NAMALWA (cell line): ENCODE measurements at regions not wholly inside any gene's neighbourhood (a gene's known extent, or its start where the extent isn't known, plus 50 kb on each side); places are given as distances from the start of the nearest gene placed in this dataset.

Source experiments
- DNase-seq: peaks from one replicate; pipeline ENCODE4 v3.0.0-alpha.2; 2015; ENCODE audit warnings: low spot score

- no peak for DNase-seq
Observed at GRCh38 chr18:43572163-43572562, 294.9 kb upstream of the SYT4 start.

DNA sequence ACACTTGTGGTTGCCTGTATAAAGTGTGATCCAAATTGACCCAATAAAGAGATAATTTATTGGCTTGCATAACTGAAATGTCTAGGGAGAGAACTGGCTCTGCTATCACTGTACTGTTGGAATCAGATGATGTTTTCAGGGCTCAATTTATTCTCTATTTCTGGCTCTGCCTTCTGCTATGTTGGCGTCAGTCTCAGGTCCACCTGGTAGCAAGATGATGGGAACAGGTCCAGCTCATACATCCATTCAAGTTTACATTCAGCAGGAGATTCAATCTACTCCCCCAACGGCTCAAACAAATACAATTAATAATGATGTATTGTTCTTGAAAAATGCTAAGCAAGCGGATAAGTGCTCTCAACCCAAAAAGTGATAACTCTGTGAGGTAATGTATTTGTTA, 297.7 kb upstream of the SYT4 start:
- no peak for DNase-seq

- no peak for DNase-seq
Observed at GRCh38 chr18:43578211-43578610, 300.9 kb upstream of the SYT4 start.

GRCh38 chr18:43578706-43579105, 301.4 kb upstream of the SYT4 start:
- DNase-seq = no peak

- no peak for DNase-seq
Observed at GRCh38 chr18:43581936-43582519, 304.7 kb upstream of the SYT4 start.

GRCh38 chr18:43587538-43588153, 310.4 kb upstream of the SYT4 start:
- DNase-seq = peak; percentile 55

- DNase-seq = no peak
Observed at GRCh38 chr18:43588838-43589237, 311.5 kb upstream of the SYT4 start.

DNA sequence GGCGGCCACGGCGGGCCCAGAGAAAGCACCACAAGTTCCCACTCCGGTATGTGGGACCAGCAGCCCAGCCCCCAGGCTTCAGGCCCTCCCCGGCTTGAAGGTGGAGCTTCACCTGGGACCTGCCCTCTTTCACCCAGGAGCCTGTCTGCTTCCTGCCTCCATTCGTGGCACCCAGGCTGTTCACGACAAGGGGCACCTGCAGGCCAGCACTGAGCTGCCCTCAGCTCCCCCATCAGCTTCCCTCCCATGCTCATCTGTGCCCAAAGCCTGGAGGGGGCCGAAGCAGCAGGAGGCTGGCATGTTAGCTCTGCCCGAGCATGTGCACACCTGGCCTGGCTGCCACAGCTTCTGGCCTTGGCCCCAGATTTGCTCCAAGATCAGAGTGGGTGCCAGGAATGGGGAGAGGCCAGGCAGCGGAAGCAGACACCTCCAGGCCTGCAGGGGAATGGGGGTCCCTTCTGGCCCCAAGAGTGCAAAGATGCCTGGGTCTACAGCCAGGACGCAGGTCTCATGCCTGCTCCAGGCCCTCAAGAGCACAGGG, 312.4 kb upstream of the SYT4 start:
- no peak for DNase-seq

DNA sequence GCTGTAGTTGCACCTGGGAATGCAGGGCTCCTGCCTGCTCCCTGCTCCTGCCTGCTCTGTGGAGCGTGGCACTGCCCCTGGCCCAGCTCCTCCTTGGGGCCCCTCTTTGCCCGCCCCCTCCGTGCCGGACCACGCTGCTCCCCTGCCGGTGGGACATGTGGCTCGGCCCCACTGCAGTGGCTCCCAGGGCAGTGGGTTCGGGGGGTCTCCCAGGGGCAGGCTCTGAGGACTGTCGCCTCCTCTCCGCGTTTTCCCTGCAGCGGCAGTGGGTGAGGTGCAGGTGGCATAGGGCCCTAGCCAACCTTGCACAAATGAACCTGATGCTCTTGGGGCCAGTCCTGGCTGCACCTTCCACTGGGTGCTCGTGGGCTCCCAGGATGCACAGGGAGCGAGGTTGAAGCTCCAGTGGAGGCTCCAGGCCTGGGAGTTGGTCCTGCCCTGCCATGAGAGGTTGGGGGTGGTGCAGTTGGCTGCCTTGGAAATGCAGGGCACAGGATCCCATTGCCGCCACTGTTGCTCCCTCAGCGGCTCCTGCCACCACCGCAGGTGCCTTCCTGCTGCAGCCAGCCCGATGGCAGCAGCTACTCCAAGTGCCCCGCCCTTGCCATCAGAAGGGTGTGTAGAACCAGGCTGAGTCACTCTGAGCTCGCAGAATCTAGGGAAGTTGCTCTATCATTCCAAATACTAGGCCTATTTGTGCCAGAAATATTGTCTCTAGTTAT, 313.1 kb upstream of the SYT4 start:
- no peak for DNase-seq

DNA sequence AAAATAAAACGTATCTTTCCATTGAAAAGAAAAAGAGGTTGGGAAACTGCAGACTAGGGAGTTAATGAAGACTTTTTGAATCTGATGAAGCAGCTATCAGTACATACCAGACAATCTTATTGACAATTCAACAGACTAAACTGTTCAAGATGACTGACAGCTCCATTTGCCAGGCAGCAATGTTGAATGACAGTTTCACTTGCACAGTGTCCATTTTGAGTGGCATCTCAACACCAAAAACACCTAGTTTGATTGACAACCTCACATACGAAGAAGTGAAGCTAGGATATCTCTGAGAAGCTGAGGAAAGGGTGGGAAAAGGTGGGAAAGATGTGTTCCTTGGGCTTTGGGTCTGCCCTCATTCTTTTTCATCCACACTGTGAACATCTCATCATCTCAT, 315.0 kb upstream of the SYT4 start:
- DNase-seq = no peak

GRCh38 chr18:43596105-43596712, 318.9 kb upstream of the SYT4 start:
- DNase-seq = peak; percentile 52

- DNase-seq = no peak
Observed at GRCh38 chr18:43601432-43601831, 324.1 kb upstream of the SYT4 start.

GRCh38 chr18:43605224-43605623, 327.9 kb upstream of the SYT4 start:
- DNase-seq = no peak

GRCh38 chr18:43606795-43607194, 329.5 kb upstream of the SYT4 start:
- no peak for DNase-seq

DNA sequence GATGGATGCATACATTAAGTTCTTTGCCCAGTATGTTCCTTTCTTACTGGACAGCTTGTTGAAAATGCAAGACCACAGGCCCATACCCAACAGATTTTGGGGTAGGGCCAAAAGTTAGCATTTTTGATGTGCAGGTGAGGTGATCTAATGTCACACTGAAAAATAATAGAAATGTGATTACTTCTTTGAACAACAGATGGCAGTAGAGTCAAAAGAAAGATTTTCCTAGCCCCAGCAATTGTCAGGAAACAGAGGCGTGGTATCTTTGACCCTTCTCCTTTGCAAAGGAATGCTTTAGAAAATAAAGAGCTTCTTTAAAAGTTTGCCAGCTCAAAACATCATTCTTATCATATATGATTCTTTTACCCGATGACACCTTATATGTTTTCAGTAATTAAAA, 343.6 kb upstream of the SYT4 start:
- DNase-seq = peak; percentile 56

DNA sequence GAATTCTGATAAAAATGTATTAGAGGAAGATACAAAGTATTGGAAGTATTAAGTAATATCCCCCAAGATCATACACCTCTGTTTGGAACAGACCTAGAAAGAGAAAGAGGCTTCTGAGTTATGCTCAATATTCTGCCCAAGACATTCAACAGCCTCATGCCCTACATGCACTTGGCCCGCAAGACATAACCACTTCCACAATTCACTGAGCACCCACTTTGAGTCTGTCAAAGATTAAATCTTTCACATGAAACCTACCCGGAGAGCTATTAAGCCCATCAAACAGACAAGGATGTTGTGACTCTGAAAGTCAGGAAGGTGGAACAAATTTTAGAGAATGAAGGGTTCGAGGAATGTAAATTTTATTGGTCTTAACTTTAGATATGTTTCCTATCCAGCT, 344.7 kb upstream of the SYT4 start:
- no peak for DNase-seq

GRCh38 chr18:43625582-43625981, 348.3 kb upstream of the SYT4 start:
- no peak for DNase-seq

GRCh38 chr18:43627848-43628530, 350.7 kb upstream of the SYT4 start:
- no peak for DNase-seq

GRCh38 chr18:43634994-43635393, 357.7 kb upstream of the SYT4 start:
- no peak for DNase-seq

- no peak for DNase-seq
Observed at GRCh38 chr18:43635397-43635796, 358.1 kb upstream of the SYT4 start.

DNA sequence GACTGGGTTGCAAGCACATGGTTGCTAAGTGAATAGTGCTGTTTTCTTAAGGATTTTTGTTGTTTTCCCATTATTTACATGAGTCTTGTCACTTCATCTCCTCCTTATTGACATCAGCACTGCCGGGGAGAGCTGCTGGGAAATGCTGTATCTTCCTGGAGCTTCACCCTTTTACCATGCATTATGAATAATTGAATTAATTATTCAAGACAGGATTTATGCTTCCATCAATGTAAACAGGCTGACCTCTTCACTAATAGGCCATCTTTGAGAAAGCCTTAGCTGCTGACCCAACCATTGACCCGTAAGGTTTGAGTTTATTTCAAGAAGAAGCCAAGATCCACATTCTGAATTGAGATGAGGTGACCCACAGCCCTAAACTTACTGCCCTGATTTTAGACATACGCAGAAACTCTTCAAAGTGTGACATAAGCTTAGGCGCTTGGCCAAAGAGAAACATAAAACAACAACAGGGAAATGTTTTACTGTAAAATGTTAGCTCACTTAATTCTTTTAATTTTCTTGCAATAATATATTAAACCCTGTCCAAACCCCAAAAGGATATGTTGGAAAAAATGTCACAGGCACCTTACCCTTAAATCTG, 365.5 kb upstream of the SYT4 start:
- DNase-seq = no peak

- DNase-seq = no peak
Observed at GRCh38 chr18:43648002-43648401, 370.7 kb upstream of the SYT4 start.
